ENCODE measurements at regions not wholly inside any gene's neighbourhood (a gene's known extent, or its start where the extent isn't known, plus 50 kb on each side); places are given as distances from the start of the nearest gene placed in this dataset.
"Not testable (repeated sequence)": the region's sequence is repeated elsewhere in the genome, so short reads cannot be mapped to it uniquely, and the experiment has no call there.

- WGBS (ENCODE audit: insufficient coverage, low coverage, missing lambda C conversion rate): 0% methylated on average over 3 of the region's 9 CpGs
- H4K20me1 ChIP-seq (replicated peaks; ENCODE audit: control insufficient read depth, insufficient read depth, low read length); intact Hi-C loops (cut with micrococcal nuclease); FAIRE-seq; H3K27ac ChIP-seq (ENCODE audit: extremely low read depth, low read depth, low read length); H3K9ac ChIP-seq (ENCODE audit: insufficient read depth in 1 of 2, low read depth in 2 of 2, low read length in 2 of 2); H3K4me3 ChIP-seq; BruUV-seq (replicated peaks); H3K36me3 ChIP-seq (ENCODE audit: control insufficient read depth, insufficient read depth, low read length); H3K4me2 ChIP-seq (ENCODE audit: insufficient read depth, low read length); H3K9me3 ChIP-seq (replicated peaks; ENCODE audit: control insufficient read depth, insufficient read depth, low read depth, low read length); H3K27me3 ChIP-seq (ENCODE audit: control insufficient read depth in 2 of 2, insufficient read depth in 2 of 2, low read length in 2 of 2); ATAC-seq; H3K79me2 ChIP-seq (ENCODE audit: control insufficient read depth, insufficient read depth, low read length); CTCF ChIA-PET (ENCODE audit: low intra/inter-chr PET ratio); H3K9me1 ChIP-seq (ENCODE audit: control insufficient read depth, insufficient read depth, low read length); DNase-seq (ENCODE audit: extremely low read depth in 1 of 4, low spot score in 3 of 4); POLR2A ChIA-PET; in situ Hi-C loops (cut with MboI); H3K4me1 ChIP-seq (replicated peaks in 1 of 2; ENCODE audit: control insufficient read depth in 2 of 2, insufficient read depth in 2 of 2, low read length in 2 of 2); H2AFZ ChIP-seq (ENCODE audit: low read depth, low read length): not testable (repeated sequence)
Observed at GRCh38 chr17:16840219-16840618, 131.7 kb downstream of the TNFRSF13B start.

GRCh38 chr17:16839242-16840175 is 132.4 kb downstream of the TNFRSF13B start:
- H3K4me3 ChIP-seq; H3K27ac ChIP-seq (ENCODE audit: extremely low read depth, low read depth, low read length); H3K9ac ChIP-seq (ENCODE audit: insufficient read depth in 1 of 2, low read depth in 2 of 2, low read length in 2 of 2); FAIRE-seq; BruUV-seq (replicated peaks); H4K20me1 ChIP-seq (replicated peaks; ENCODE audit: control insufficient read depth, insufficient read depth, low read length); H3K27me3 ChIP-seq (ENCODE audit: control insufficient read depth in 2 of 2, insufficient read depth in 2 of 2, low read length in 2 of 2); POLR2A ChIA-PET; H3K36me3 ChIP-seq (ENCODE audit: control insufficient read depth, insufficient read depth, low read length); H3K79me2 ChIP-seq (ENCODE audit: control insufficient read depth, insufficient read depth, low read length); H3K4me2 ChIP-seq (ENCODE audit: insufficient read depth, low read length); H3K9me1 ChIP-seq (ENCODE audit: control insufficient read depth, insufficient read depth, low read length); CTCF ChIA-PET (ENCODE audit: low intra/inter-chr PET ratio); H3K4me1 ChIP-seq (replicated peaks in 1 of 2; ENCODE audit: control insufficient read depth in 2 of 2, insufficient read depth in 2 of 2, low read length in 2 of 2); intact Hi-C loops (cut with micrococcal nuclease); ATAC-seq; DNase-seq (ENCODE audit: extremely low read depth in 1 of 4, low spot score in 3 of 4); H3K9me3 ChIP-seq (replicated peaks; ENCODE audit: control insufficient read depth, insufficient read depth, low read depth, low read length); H2AFZ ChIP-seq (ENCODE audit: low read depth, low read length); in situ Hi-C loops (cut with MboI): not testable (repeated sequence)
- 2% methylated on average over 3 of the region's 16 CpGs for WGBS (ENCODE audit: insufficient coverage, low coverage, missing lambda C conversion rate)

DNA sequence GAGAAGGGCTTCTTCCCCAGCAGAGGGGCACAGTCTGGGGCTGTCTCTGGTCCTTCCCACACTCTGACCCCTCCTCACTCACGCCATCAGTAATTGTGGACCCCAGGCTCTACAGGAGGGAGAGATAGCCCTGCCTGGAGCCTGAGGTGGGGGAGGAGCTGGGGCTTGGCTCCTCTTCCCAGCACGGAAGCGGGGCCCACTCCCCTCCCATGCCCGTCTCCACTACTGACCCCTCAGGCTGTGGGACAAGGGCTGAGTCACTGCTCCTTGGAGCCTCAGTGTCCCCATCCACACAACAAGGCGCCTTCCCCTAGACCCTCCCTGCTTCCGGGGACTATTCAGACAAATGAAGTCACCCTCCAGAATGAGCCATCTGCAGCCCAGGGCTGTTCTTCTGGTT is 133.1 kb downstream of the TNFRSF13B start:
- H3K4me1 ChIP-seq (replicated peaks in 1 of 2; ENCODE audit: control insufficient read depth in 2 of 2, insufficient read depth in 2 of 2, low read length in 2 of 2); H3K4me3 ChIP-seq; BruUV-seq (replicated peaks); H3K36me3 ChIP-seq (ENCODE audit: control insufficient read depth, insufficient read depth, low read length); intact Hi-C loops (cut with micrococcal nuclease); H3K79me2 ChIP-seq (ENCODE audit: control insufficient read depth, insufficient read depth, low read length); FAIRE-seq; in situ Hi-C loops (cut with MboI); H3K4me2 ChIP-seq (ENCODE audit: insufficient read depth, low read length); H4K20me1 ChIP-seq (replicated peaks; ENCODE audit: control insufficient read depth, insufficient read depth, low read length); CTCF ChIA-PET (ENCODE audit: low intra/inter-chr PET ratio); POLR2A ChIA-PET; ATAC-seq; H3K27ac ChIP-seq (ENCODE audit: extremely low read depth, low read depth, low read length); H3K9me1 ChIP-seq (ENCODE audit: control insufficient read depth, insufficient read depth, low read length); H3K27me3 ChIP-seq (ENCODE audit: control insufficient read depth in 2 of 2, insufficient read depth in 2 of 2, low read length in 2 of 2); H3K9ac ChIP-seq (ENCODE audit: insufficient read depth in 1 of 2, low read depth in 2 of 2, low read length in 2 of 2); H3K9me3 ChIP-seq (replicated peaks; ENCODE audit: control insufficient read depth, insufficient read depth, low read depth, low read length); DNase-seq (ENCODE audit: extremely low read depth in 1 of 4, low spot score in 3 of 4); H2AFZ ChIP-seq (ENCODE audit: low read depth, low read length): not testable (repeated sequence)
- WGBS (ENCODE audit: insufficient coverage, low coverage, missing lambda C conversion rate): 0% methylated on average over 1 of the region's 6 CpGs

DNA sequence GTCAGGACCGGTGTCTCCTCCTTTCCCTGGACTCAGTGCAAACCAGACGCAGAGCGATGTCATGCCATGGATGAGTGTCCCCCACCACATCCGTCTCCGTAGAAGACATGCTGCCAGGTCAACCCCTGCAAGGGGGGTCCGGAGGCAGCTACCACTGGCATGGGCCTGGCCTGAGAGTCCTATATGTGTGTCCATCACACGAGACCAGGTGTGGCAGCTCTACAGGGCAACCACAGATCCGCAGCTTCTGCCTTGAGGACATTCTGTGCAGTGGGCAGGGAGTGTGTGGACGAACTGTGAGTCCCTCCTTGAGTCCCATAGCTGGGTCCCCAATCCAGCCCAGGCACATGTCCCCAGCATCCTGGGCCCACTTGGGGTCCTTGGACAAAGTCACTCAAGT is 133.6 kb downstream of the TNFRSF13B start:
- not testable (repeated sequence) for H3K27me3 ChIP-seq (ENCODE audit: control insufficient read depth in 2 of 2, insufficient read depth in 2 of 2, low read length in 2 of 2)

More for the DNA sequence above, 133.6 kb downstream of the TNFRSF13B start:
- H2AFZ ChIP-seq (ENCODE audit: low read depth, low read length); H3K4me2 ChIP-seq (ENCODE audit: insufficient read depth, low read length); FAIRE-seq; H3K4me1 ChIP-seq (replicated peaks in 1 of 2; ENCODE audit: control insufficient read depth in 2 of 2, insufficient read depth in 2 of 2, low read length in 2 of 2); H3K27ac ChIP-seq (ENCODE audit: extremely low read depth, low read depth, low read length); POLR2A ChIA-PET; in situ Hi-C loops (cut with MboI); intact Hi-C loops (cut with micrococcal nuclease); H3K9me3 ChIP-seq (replicated peaks; ENCODE audit: control insufficient read depth, insufficient read depth, low read depth, low read length); H3K36me3 ChIP-seq (ENCODE audit: control insufficient read depth, insufficient read depth, low read length); DNase-seq (ENCODE audit: extremely low read depth in 1 of 4, low spot score in 3 of 4); H4K20me1 ChIP-seq (replicated peaks; ENCODE audit: control insufficient read depth, insufficient read depth, low read length); ATAC-seq; BruUV-seq (replicated peaks); H3K4me3 ChIP-seq; CTCF ChIA-PET (ENCODE audit: low intra/inter-chr PET ratio); H3K9me1 ChIP-seq (ENCODE audit: control insufficient read depth, insufficient read depth, low read length); H3K79me2 ChIP-seq (ENCODE audit: control insufficient read depth, insufficient read depth, low read length); H3K9ac ChIP-seq (ENCODE audit: insufficient read depth in 1 of 2, low read depth in 2 of 2, low read length in 2 of 2): not testable (repeated sequence)
- 0% methylated on average over 3 of the region's 9 CpGs for WGBS (ENCODE audit: insufficient coverage, low coverage, missing lambda C conversion rate)

Data from K562 (cell line).